Kidney (tissue), 13 donors: ENCODE measurements at regions not wholly inside any gene's neighbourhood (a gene's known extent, or its start where the extent isn't known, plus 50 kb on each side); places are given as distances from the start of the nearest gene placed in this dataset.

Source experiments
- DNase-seq, 5 donors: peaks; one replicate each; pipeline ENCODE4 v3.0.0-alpha.2; 2013 to 2020
- FAIRE-seq: peaks from 2 replicates; lab custom pipeline; 2012; peaks lifted over from hg19 to GRCh38; lab: Jason Lieb, UNC
- H3K27ac ChIP-seq, 2 donors: one replicate each; pipeline ENCODE4 v1.7.0; 2013; ENCODE audit warnings: low read depth in 2 of 2, low read length in 2 of 2, inconsistent platforms in 1 of 2
- H3K27me3 ChIP-seq: one replicate; pipeline ENCODE4 v1.7.1; 2013; ENCODE audit warnings: low read length, inconsistent platforms; ENCODE audit not compliant: control insufficient read depth, insufficient read depth
- H3K36me3 ChIP-seq, 3 donors: one replicate each; pipeline versions ENCODE4 v1.7.0 to v1.7.1; 2013; ENCODE audit warnings: low read length in 3 of 3, control low read depth in 1 of 3, inconsistent platforms in 1 of 3; ENCODE audit not compliant: insufficient read depth in 3 of 3, control insufficient read depth in 2 of 3
- H3K4me1 ChIP-seq, 3 donors: one replicate each; pipeline versions ENCODE4 v1.7.0 to v1.7.1; 2013; ENCODE audit warnings: low read length in 3 of 3, inconsistent platforms in 1 of 3, low read depth in 1 of 3; ENCODE audit not compliant: control insufficient read depth in 2 of 3, insufficient read depth in 2 of 3
- H3K4me3 ChIP-seq, 3 donors: one replicate each; pipeline versions ENCODE4 v1.7.0 to v1.8.1; 2013; ENCODE audit warnings: low read length in 3 of 3, control low read depth in 1 of 3, inconsistent platforms in 1 of 3
- H3K9ac ChIP-seq, 3 donors: one replicate each; pipeline versions ENCODE4 v1.7.0 to v1.7.1; 2013; ENCODE audit warnings: low read length in 3 of 3, control low read depth in 1 of 3, inconsistent platforms in 1 of 3
- H3K9me3 ChIP-seq, 3 donors: one replicate each; pipeline versions ENCODE4 v1.7.0 to v1.7.1; 2013; ENCODE audit warnings: low read length in 3 of 3, control low read depth in 1 of 3, inconsistent platforms in 1 of 3; ENCODE audit not compliant: control insufficient read depth in 2 of 3, insufficient read depth in 1 of 3
- intact Hi-C: fragments of 100-400 bp; cut with DNase I; formaldehyde crosslinking; loops from one replicate; pipeline ENCODE4 v1.11.1; 2022
- TF ChIP-seq, protein P1 (sequence below): IDR thresholded peaks from 3 replicates; pipeline ENCODE4 v1.5.1; 2012; ENCODE audit warnings: mild to moderate bottlenecking, moderate library complexity, borderline replicate concordance; ENCODE audit not compliant: insufficient read depth; ENCODE audit errors: extremely low read depth
- donor health status: control.
- donor health status: control.
- donor health status: control.
- donor health status: control.
- donor health status: control.
- donor health status: DM: yes; HTN: yes; CAD: no.
- donor health status: Normal renal cell carcinoma (clear cell type).

DNA sequence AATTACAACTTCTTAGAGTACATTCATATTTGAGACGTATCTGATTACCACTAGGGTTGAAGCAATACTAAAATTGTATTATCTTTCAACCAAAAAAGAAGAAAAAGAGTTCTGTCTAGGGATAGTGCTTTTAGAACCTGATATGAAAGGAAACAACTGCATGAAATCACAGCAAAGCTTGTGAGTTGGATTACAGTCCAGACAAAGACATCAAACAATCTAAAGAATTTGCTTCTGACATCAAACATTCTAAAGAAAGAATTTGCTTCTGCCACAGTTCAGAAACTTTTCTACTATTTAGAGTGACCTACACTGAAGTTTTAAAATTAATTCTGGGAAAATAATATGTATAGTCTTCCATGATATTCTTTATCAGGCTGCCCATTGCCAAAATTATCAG, 1141.1 kb upstream of the ACO1 start:
- intact Hi-C loops = no loop called here
- FAIRE-seq = no peak

DNA sequence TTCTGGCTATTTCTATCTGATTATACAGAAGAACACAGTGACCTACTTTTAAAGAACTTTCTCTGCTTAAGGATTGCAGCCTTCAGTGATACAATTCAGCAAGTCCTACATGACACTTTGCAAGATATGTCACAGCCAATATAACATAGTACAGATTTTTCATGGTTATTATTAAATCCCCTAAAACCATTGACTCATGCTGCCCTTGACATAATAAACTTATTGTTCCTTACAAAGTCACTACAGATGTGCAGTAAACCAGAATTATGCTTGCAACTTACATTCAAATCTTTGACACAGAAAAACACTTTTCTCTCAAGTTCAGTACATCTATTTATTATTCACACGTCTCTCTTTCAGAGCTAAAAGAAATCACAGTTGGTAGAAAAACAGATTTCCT, 1136.3 kb upstream of the ACO1 start:
- Histone ChIP-seq H3K4me3 (no peak overlapping the region), H3K4me1 (no peaks in the 10 kb centered on the region), H3K9me3 (no peaks in the 10 kb centered on the region), H3K27me3 (no peaks in the 10 kb centered on the region), H3K9ac (no peak overlapping the region), H3K36me3 (no peaks in the 10 kb centered on the region), H3K27ac (no peak overlapping the region)
- DNase-seq (no peak), FAIRE-seq (no peak)
- TF ChIP-seq, protein P1, sequence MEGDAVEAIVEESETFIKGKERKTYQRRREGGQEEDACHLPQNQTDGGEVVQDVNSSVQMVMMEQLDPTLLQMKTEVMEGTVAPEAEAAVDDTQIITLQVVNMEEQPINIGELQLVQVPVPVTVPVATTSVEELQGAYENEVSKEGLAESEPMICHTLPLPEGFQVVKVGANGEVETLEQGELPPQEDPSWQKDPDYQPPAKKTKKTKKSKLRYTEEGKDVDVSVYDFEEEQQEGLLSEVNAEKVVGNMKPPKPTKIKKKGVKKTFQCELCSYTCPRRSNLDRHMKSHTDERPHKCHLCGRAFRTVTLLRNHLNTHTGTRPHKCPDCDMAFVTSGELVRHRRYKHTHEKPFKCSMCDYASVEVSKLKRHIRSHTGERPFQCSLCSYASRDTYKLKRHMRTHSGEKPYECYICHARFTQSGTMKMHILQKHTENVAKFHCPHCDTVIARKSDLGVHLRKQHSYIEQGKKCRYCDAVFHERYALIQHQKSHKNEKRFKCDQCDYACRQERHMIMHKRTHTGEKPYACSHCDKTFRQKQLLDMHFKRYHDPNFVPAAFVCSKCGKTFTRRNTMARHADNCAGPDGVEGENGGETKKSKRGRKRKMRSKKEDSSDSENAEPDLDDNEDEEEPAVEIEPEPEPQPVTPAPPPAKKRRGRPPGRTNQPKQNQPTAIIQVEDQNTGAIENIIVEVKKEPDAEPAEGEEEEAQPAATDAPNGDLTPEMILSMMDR = no peak
- intact Hi-C loops = no loop called here

More for the DNA sequence above, 1141.1 kb upstream of the ACO1 start:
- Histone ChIP-seq H3K27ac (no peak overlapping the region), H3K4me1 (no peaks in the 10 kb centered on the region), H3K27me3 (no peaks in the 10 kb centered on the region), H3K9ac (no peak overlapping the region), H3K36me3 (no peaks in the 10 kb centered on the region), H3K4me3 (no peak overlapping the region), H3K9me3 (no peaks in the 10 kb centered on the region)
- TF ChIP-seq, protein P1 = no peak
- DNase-seq = no peak

DNA sequence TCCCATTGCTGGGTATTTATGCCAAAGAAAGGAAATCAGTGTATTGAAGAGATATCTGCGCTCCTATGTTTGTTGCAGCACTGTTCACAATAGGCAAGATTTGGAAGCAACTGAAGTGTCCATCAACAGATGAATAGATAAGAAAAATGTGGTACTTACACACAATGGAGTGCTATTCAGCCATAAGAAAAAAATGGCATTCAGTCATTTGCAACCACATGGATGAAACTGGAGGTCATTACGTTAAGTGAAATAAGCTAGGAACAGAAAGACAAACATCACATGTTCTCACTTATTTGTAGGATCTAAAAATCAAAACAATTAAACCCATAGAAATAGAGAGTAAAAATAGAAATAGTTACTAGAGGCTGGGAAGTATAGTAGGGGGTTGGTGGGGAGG, 1133.1 kb upstream of the ACO1 start:
- Histone ChIP-seq H3K9me3 (no peaks in the 10 kb centered on the region), H3K4me1 (no peaks in the 10 kb centered on the region), H3K36me3 (no peaks in the 10 kb centered on the region), H3K4me3 (no peak overlapping the region), H3K27me3 (no peaks in the 10 kb centered on the region), H3K27ac (no peak overlapping the region), H3K9ac (no peak overlapping the region)
- DNase-seq = no peak
- FAIRE-seq = no peak
- intact Hi-C loops = no loop called here
- TF ChIP-seq, protein P1 = no peak
